OCI-LY3 (cell line): ENCODE measurements at regions not wholly inside any gene's neighbourhood (a gene's known extent, or its start where the extent isn't known, plus 50 kb on each side); places are given as distances from the start of the nearest gene placed in this dataset.

Experiments
- H2AFZ ChIP-seq: fragments of 200-600, 300-600 bp; shearing (Covaris generic); 2 replicates; pipeline ENCODE4 v1.6.0; 2014; ENCODE audit warnings: antibody characterized with exemption, low read depth, low read length
- H3K27ac ChIP-seq: fragments of 200-600, 300-600 bp; sonication (generic); 2 replicates; pipeline ENCODE4 v1.5.1; 2014; ENCODE audit warnings: mild to moderate bottlenecking, low read length, moderate library complexity, mixed read lengths
- H3K27me3 ChIP-seq: fragments of 200-600, 300-600 bp; sonication (generic); 2 replicates; pipeline ENCODE4 v1.6.1; 2014; ENCODE audit warnings: low read depth, low read length, mixed read lengths
- H3K36me3 ChIP-seq: fragments of 200-600, 300-600 bp; sonication (generic); replicated peaks from 2 replicates; pipeline ENCODE3; 2014; ENCODE audit warnings: low read depth, low read length, mixed read lengths
- H3K4me1 ChIP-seq: fragments of 300-600, 200-600 bp; sonication (generic); 2 replicates; pipeline ENCODE4 v1.6.1; 2014; ENCODE audit warnings: low read length, mixed read lengths
- H3K4me2 ChIP-seq: fragments of 200-600, 300-600 bp; sonication (generic); 2 replicates; pipeline ENCODE4 v1.6.1; 2014; ENCODE audit warnings: low read length, mixed read lengths
- H3K4me3 ChIP-seq: fragments of 300-600, 200-600 bp; sonication (generic); 2 replicates; pipeline ENCODE4 v1.5.1; 2014; ENCODE audit warnings: antibody characterized with exemption, mild to moderate bottlenecking, low read length, moderate library complexity
- H3K79me2 ChIP-seq: fragments of 300-600, 200-600 bp; shearing (Covaris generic); 2 replicates; pipeline ENCODE4 v1.6.1; 2014; ENCODE audit warnings: mild to moderate bottlenecking, low read length, mixed read lengths
- H3K9ac ChIP-seq: fragments of 300-600, 200-600 bp; shearing (Covaris generic); 2 replicates; pipeline ENCODE4 v1.6.0; 2014; ENCODE audit warnings: mild to moderate bottlenecking, low read length, moderate library complexity
- H3K9me3 ChIP-seq: fragments of 200-600, 300-600 bp; shearing (Covaris generic); 2 replicates; pipeline ENCODE4 v1.6.1; 2014; ENCODE audit warnings: low read length, mixed read lengths; ENCODE audit not compliant: insufficient read depth
- H4K20me1 ChIP-seq: fragments of 200-600, 300-600 bp; sonication (generic); 2 replicates; pipeline ENCODE4 v1.6.1; 2016; ENCODE audit warnings: low read length, mixed read lengths; ENCODE audit not compliant: insufficient read depth
- EZH2phosphoT487 ChIP-seq: fragments of 200-600 bp; shearing (Covaris generic); IDR thresholded peaks from 2 replicates; pipeline ENCODE4 v1.6.1; 2018; ENCODE audit warnings: antibody characterized with exemption, mixed run types, low read depth
- TF ChIP-seq, protein P1 (sequence below): fragments of 200-600, 300-600 bp; sonication (generic); IDR thresholded peaks from 2 replicates; pipeline ENCODE4 v1.5.1; 2014; ENCODE audit warnings: antibody characterized with exemption, low read length, low read depth

DNA sequence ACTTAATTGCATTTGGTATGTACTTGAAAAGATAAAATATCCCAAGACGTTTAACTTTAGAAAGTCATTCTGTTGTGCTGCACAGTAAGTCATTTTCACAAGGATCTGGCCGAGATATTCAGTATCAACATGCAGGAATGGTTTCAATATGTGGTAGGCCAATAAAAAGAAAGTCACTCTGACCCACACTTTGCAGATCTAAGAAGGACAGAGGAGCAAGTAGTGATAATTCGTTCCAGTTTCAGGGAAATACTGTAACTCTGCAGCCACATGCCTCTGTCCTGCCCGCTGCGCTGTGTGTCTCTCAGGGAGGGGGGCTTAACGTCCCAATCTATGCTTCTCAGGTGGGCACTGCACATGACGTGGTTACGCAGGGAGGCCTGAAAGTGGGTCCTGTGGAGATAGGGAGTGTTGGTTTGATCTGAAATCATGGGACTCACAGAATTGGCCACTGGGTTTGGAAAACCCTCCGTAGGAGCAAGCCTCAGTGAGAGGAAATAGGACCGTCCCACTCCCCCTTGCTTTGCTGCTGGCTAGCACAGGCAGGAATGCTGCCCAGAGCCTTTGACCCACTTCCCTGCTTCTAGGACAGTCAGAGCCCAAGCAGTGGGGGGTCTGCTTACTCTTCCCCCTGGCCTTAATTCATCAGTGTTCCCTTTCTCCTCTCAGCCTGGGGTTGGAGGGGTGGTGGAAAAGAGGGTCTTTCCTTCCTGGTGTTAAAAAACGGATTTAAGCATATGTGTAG, 314.7 kb upstream of the SPRED2 start:
- TF ChIP-seq, protein P1, sequence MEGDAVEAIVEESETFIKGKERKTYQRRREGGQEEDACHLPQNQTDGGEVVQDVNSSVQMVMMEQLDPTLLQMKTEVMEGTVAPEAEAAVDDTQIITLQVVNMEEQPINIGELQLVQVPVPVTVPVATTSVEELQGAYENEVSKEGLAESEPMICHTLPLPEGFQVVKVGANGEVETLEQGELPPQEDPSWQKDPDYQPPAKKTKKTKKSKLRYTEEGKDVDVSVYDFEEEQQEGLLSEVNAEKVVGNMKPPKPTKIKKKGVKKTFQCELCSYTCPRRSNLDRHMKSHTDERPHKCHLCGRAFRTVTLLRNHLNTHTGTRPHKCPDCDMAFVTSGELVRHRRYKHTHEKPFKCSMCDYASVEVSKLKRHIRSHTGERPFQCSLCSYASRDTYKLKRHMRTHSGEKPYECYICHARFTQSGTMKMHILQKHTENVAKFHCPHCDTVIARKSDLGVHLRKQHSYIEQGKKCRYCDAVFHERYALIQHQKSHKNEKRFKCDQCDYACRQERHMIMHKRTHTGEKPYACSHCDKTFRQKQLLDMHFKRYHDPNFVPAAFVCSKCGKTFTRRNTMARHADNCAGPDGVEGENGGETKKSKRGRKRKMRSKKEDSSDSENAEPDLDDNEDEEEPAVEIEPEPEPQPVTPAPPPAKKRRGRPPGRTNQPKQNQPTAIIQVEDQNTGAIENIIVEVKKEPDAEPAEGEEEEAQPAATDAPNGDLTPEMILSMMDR = no peak
- no peak for TF ChIP-seq EZH2phosphoT487
- Histone ChIP-seq H3K4me2 (no peak overlapping the region), H4K20me1 (no peaks in the 10 kb centered on the region), H3K36me3 (no peaks in the 10 kb centered on the region), H3K79me2 (no peaks in the 10 kb centered on the region), H3K27ac (no peak overlapping the region), H3K9me3 (no peaks in the 10 kb centered on the region), H3K4me1 (no peaks in the 10 kb centered on the region), H3K9ac (no peak overlapping the region), H3K27me3 (peaks cover under 1% of the 10 kb centered on the region; the same call in 1 of the 2 replicates), H3K4me3 (no peak overlapping the region), H2AFZ (no peak overlapping the region)

DNA sequence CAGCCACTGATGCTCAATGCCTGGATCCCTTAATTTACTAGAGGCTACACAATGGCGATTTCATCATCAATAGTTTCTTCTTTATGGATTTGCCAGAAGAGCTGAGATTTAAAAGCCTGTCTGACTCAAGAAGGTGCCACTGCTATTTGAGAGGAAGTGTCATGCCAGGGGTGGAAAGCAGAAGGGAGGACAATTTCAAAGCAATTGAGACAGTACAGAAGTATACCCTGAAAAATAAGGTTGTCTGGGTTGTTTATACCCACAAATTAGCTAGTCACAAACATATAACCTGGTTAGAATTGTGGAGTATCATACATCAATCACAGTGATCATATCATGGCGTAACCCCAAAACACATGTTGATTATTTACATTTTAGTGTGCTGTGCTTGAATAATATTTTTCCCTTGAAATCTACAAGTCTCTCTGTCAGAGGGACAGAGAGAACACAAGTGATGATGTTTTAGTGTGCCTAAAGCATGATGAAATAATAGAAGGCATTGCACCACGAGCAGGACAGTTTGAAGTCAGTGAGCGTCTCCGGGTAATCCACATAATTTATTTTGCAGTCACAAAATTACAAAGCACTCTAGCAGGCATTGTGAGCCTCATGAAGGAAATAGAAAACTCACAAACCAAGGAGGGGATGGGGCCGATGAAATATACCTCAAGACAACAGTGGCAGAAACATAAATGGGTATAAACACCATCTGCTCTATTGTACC, 312.2 kb upstream of the SPRED2 start:
- H2AFZ ChIP-seq = no peak overlapping the region
- H3K9ac ChIP-seq = no peak overlapping the region
- no peaks in the 10 kb centered on the region for H3K4me1 ChIP-seq
- H3K36me3 ChIP-seq = no peaks in the 10 kb centered on the region
- H3K9me3 ChIP-seq = no peaks in the 10 kb centered on the region
- H3K4me3 ChIP-seq = no peak overlapping the region
- H3K27ac ChIP-seq = no peak overlapping the region
- TF ChIP-seq, protein P1 = no peak
- no peak for TF ChIP-seq EZH2phosphoT487
- H3K4me2 ChIP-seq = no peak overlapping the region
- H3K79me2 ChIP-seq = no peaks in the 10 kb centered on the region
- no peaks in the 10 kb centered on the region for H4K20me1 ChIP-seq
- peaks cover 8% of the 10 kb centered on the region; the same call in 1 of the 2 replicates for H3K27me3 ChIP-seq

- Histone ChIP-seq H3K4me2 (no peak overlapping the region), H3K27me3 (peaks cover 8% of the 10 kb centered on the region; the same call in 1 of the 2 replicates)
These were observed 310.6 kb upstream of the SPRED2 start for GRCh38 chr2:65742977-65743376.

GRCh38 chr2:65739927-65740326, 307.5 kb upstream of the SPRED2 start:
- Histone ChIP-seq H3K36me3 (no peaks in the 10 kb centered on the region), H2AFZ (no peak overlapping the region), H3K9ac (no peak overlapping the region), H3K79me2 (no peaks in the 10 kb centered on the region), H3K4me3 (no peak overlapping the region), H3K27ac (no peak overlapping the region), H4K20me1 (no peaks in the 10 kb centered on the region), H3K9me3 (no peaks in the 10 kb centered on the region), H3K4me1 (no peaks in the 10 kb centered on the region), H3K27me3 (peaks cover 8% of the 10 kb centered on the region; the same call in 1 of the 2 replicates), H3K4me2 (no peak overlapping the region)
- TF ChIP-seq, protein P1 = no peak
- no peak for TF ChIP-seq EZH2phosphoT487

More at GRCh38 chr2:65742977-65743376, 310.6 kb upstream of the SPRED2 start:
- TF ChIP-seq EZH2phosphoT487 = no peak
- TF ChIP-seq, protein P1 = no peak
- Histone ChIP-seq H3K9me3 (no peaks in the 10 kb centered on the region), H4K20me1 (no peaks in the 10 kb centered on the region), H3K9ac (no peak overlapping the region), H2AFZ (no peak overlapping the region), H3K4me3 (no peak overlapping the region), H3K27ac (no peak overlapping the region), H3K4me1 (no peaks in the 10 kb centered on the region), H3K79me2 (no peaks in the 10 kb centered on the region), H3K36me3 (no peaks in the 10 kb centered on the region)
